ENCODE measurements at regions not wholly inside any gene's neighbourhood (a gene's known extent, or its start where the extent isn't known, plus 50 kb on each side); places are given as distances from the start of the nearest gene placed in this dataset.

DNA sequence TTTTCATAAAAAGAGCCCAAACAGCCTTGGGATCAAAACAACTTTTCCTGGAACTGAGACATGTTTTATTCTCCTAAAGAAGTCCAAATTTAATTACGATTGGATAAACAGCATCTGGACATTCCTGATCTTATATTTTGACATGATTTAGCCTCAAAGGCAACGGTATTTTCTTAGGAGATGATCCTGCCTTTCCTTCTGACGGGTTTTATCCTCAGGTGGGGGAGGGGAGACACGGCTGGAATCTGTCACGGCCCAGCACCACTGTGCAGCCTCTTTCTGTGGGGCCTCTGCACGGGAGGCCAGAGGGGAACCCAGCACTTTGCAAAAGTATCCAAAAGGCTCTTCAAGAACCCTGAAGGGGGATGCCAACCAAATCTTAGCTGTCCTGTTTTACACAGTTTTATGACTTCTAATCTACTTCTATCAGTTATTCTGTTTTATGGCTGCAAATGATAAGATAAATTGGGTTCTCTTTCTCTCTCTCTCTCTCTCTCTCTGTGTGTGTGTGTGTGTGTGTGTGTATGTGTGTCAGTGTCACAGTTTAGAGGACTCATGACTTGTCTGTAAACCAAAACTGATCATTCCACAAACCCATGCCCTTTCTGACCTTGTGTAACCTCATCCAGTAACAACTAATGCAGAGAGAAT is 321.1 kb upstream of the NPVF start:
- no peak overlapping the region for H3K4me3 ChIP-seq (ENCODE audit: low read depth, low read length)
- TF ChIP-seq, protein P1, sequence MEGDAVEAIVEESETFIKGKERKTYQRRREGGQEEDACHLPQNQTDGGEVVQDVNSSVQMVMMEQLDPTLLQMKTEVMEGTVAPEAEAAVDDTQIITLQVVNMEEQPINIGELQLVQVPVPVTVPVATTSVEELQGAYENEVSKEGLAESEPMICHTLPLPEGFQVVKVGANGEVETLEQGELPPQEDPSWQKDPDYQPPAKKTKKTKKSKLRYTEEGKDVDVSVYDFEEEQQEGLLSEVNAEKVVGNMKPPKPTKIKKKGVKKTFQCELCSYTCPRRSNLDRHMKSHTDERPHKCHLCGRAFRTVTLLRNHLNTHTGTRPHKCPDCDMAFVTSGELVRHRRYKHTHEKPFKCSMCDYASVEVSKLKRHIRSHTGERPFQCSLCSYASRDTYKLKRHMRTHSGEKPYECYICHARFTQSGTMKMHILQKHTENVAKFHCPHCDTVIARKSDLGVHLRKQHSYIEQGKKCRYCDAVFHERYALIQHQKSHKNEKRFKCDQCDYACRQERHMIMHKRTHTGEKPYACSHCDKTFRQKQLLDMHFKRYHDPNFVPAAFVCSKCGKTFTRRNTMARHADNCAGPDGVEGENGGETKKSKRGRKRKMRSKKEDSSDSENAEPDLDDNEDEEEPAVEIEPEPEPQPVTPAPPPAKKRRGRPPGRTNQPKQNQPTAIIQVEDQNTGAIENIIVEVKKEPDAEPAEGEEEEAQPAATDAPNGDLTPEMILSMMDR (conservative IDR thresholded peaks at IDR 0.05; ENCODE audit: low read depth, low read length), result no peak
- DNase-seq (ENCODE audit: low read depth), result no peak

DNA sequence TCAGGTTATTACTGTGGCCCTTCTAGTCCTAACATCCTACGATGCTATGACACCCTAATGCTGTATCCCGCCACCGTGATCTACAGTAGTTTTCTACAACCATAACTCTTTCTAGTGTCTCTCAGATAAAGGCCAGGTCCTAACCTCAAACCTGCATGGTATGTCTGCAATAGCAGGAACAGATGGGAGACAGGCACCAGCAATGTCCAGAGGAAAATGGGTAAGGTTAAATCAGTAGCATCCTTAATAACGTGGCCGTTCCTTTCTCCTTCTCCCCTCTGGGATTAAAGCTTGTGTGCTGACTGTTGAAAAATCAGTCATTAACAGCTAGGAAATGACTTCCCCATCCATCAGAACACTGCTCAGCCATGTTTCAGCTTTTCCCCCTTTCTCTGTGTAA is 321.9 kb upstream of the NPVF start:
- TF ChIP-seq, protein P1 (conservative IDR thresholded peaks at IDR 0.05; ENCODE audit: low read depth, low read length), result no peak
- DNase-seq (ENCODE audit: low read depth), result no peak
- H3K4me3 ChIP-seq (ENCODE audit: low read depth, low read length), result no peak overlapping the region

DNA sequence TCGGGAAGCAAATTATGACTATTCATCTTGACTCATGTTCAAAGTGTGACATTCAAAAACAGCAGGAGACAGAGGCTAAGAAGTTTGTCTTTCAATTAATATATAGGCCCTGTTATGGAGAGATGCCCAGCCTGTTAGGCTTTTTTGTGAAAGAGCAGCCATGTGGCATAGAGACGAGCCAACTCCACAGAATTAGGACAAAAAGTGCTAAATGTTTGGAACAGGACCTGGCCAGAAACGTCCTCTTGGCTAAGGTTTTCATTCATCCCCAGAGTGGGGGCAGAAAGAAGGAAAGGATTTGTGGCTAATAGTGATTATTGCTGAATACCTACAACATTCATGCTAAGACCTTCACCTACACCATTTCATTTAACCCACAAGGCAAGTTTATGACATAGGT is 324.7 kb upstream of the NPVF start:
- no peak for DNase-seq (ENCODE audit: low read depth)
- H3K4me3 ChIP-seq (ENCODE audit: low read depth, low read length), result no peak overlapping the region
- TF ChIP-seq, protein P1 (conservative IDR thresholded peaks at IDR 0.05; ENCODE audit: low read depth, low read length), result no peak

DNA sequence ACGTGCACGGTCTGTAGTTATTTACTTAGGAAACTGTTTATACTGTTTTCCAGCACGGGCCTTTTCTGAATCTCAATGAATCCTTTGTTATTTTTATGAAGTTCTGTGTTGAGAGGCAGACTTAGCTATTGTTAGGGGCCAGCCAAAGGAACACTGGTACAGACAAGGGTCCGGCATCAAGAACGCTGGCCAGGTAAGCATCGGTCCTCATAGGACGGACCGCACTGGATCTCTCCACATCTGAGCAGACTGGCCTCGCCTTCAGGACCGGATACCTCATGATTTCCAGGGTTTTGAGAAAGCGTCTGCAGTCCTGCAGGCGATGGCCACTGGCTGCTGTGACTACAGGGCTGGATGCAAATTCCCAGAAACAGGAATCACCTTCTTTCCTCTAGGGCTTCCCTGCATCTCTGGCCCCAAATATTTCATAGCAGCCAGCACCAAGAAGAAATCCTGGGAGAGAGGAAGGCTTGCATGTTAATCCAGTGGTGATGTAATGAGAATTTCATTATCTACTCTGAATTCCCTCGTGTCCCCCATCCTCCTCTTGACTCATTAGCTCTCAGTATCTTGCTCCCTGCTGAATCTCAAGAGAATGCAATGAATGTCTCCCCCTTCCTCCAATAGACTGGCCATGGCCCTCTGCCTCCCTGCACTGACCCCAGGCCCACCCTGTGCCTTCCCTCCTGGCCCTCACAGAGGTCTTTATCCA is 325.4 kb upstream of the NPVF start:
- TF ChIP-seq, protein P1 (conservative IDR thresholded peaks at IDR 0.05; ENCODE audit: low read depth, low read length), result no peak
- H3K4me3 ChIP-seq (ENCODE audit: low read depth, low read length), result no peak overlapping the region
- DNase-seq (ENCODE audit: low read depth), result no peak

DNA sequence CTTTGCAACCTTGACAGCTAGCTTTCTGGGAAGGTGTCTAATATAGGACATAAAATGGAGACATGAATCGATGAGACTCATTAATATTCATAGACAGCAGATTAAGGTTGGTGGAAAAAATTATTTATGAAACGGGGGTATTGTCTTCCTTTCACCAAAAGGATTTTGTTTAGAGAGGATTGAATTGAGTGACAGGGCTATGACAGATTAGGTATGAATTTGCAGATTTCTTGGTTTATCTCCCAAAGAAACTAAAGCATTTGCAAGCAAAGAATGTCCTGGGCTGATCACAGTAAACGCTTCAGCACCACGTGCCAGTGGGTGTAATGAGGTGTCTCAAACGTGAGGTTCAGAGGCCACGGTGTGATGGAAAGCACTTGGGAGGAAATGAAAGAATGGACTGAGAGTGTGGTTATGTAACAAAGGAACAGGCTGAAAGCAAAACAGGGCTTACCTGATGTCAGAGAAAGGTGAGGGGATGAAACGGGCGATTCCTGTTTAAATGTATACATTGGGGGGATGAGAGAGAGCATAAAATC is 329.2 kb upstream of the NPVF start:
- no peak for DNase-seq (ENCODE audit: low read depth)
- TF ChIP-seq, protein P1 (conservative IDR thresholded peaks at IDR 0.05; ENCODE audit: low read depth, low read length), result no peak
- H3K4me3 ChIP-seq (ENCODE audit: low read depth, low read length), result no peak overlapping the region

DNA sequence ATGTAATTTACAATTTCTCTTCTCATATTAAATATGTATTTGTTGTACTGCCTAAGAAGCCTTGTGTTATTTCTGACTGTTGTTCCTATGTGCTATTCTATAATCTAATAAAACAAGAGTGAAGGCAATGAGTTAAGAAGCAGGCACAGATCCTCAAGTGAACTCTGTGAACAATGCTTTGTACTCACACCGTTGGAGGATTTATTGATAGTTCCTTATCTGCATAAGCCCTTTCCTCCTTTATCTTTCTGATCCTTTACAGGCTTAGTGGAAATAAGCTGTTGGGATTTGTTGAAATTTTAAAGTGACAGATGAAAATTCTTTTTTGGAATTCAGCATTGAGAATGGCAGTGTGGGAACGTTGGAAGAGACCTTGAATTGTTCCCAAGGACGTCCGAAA is 329.6 kb upstream of the NPVF start:
- no peak for DNase-seq (ENCODE audit: low read depth)
- TF ChIP-seq, protein P1 (conservative IDR thresholded peaks at IDR 0.05; ENCODE audit: low read depth, low read length), result no peak

More for the DNA sequence above, 329.6 kb upstream of the NPVF start:
- no peak overlapping the region for H3K4me3 ChIP-seq (ENCODE audit: low read depth, low read length)
